ENCODE measurements at regions not wholly inside any gene's neighbourhood (a gene's known extent, or its start where the extent isn't known, plus 50 kb on each side); places are given as distances from the start of the nearest gene placed in this dataset.

- ATAC-seq, result no peak
Measured at GRCh38 chr10:104505521-104506042, 135.5 kb upstream of the SORCS3 start.

GRCh38 chr10:104509981-104510380 is 131.1 kb upstream of the SORCS3 start:
- H3K27me3 Mint-ChIP-seq, result peaks cover 61% of the 10 kb centered on the region
- H3K4me1 Mint-ChIP-seq, result no peaks in the 10 kb centered on the region
- ATAC-seq, result no peak
- no peak overlapping the region for H3K4me3 Mint-ChIP-seq
- no peak overlapping the region for H3K27ac Mint-ChIP-seq
- no peak for DNase-seq
- H3K9me3 Mint-ChIP-seq, result no peaks in the 10 kb centered on the region

More at GRCh38 chr10:104505521-104506042, 135.5 kb upstream of the SORCS3 start:
- H3K27me3 Mint-ChIP-seq, result peaks cover 59% of the 10 kb centered on the region
- no peak overlapping the region for H3K4me3 Mint-ChIP-seq
- H3K4me1 Mint-ChIP-seq, result no peaks in the 10 kb centered on the region
- DNase-seq, result no peak
- no peaks in the 10 kb centered on the region for H3K9me3 Mint-ChIP-seq
- no peak overlapping the region for H3K27ac Mint-ChIP-seq

GRCh38 chr10:104510644-104511043 is 130.4 kb upstream of the SORCS3 start:
- H3K4me3 Mint-ChIP-seq, result no peak overlapping the region
- ATAC-seq, result no peak

DNA sequence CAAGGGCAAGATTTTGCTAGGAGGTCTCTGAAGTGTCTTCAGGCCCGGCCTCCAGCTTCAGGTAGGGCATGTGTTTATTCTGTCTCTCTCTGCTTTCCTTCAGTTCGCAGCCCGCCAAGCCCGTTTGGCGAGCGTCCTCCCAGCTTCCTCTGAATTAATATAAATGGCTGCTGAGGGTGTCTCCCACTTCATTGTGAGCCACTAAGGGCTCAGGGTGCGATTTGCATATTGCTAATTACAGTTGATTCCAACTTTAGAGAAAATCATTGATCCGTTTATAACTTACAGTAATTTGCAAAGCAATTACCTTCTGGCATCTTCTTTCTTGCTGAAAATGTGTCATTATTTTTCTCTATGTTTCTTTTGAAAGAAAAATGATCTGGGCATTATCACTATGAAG is 128.3 kb upstream of the SORCS3 start:
- H3K4me3 Mint-ChIP-seq, result no peak overlapping the region
- H3K9me3 Mint-ChIP-seq, result no peaks in the 10 kb centered on the region
- H3K27me3 Mint-ChIP-seq, result peaks cover 60% of the 10 kb centered on the region
- DNase-seq, result no peak
- H3K27ac Mint-ChIP-seq, result no peak overlapping the region
- no peaks in the 10 kb centered on the region for H3K4me1 Mint-ChIP-seq
- ATAC-seq, result no peak

More at GRCh38 chr10:104510644-104511043, 130.4 kb upstream of the SORCS3 start:
- DNase-seq, result no peak
- Mint-ChIP-seq H3K27me3 (peaks cover 61% of the 10 kb centered on the region), H3K9me3 (no peaks in the 10 kb centered on the region), H3K4me1 (no peaks in the 10 kb centered on the region), H3K27ac (no peak overlapping the region)

GRCh38 chr10:104515678-104516199 is 125.4 kb upstream of the SORCS3 start:
- H3K27ac Mint-ChIP-seq, result no peak overlapping the region
- H3K4me1 Mint-ChIP-seq, result no peaks in the 10 kb centered on the region
- DNase-seq, result no peak
- peaks cover 36% of the 10 kb centered on the region for H3K27me3 Mint-ChIP-seq
- no peak overlapping the region for H3K4me3 Mint-ChIP-seq
- ATAC-seq, result no peak
- H3K9me3 Mint-ChIP-seq, result no peaks in the 10 kb centered on the region

GRCh38 chr10:104516986-104517385 is 124.1 kb upstream of the SORCS3 start:
- Mint-ChIP-seq H3K9me3 (no peaks in the 10 kb centered on the region), H3K27me3 (peaks cover 34% of the 10 kb centered on the region), H3K27ac (no peak overlapping the region), H3K4me1 (no peaks in the 10 kb centered on the region), H3K4me3 (no peak overlapping the region)
- DNase-seq, result no peak
- no peak for ATAC-seq

GRCh38 chr10:104517946-104518345 is 123.1 kb upstream of the SORCS3 start:
- ATAC-seq (no peak), DNase-seq (no peak)
- Mint-ChIP-seq H3K27ac (no peak overlapping the region), H3K9me3 (no peaks in the 10 kb centered on the region), H3K4me1 (no peaks in the 10 kb centered on the region), H3K4me3 (no peak overlapping the region), H3K27me3 (peaks cover 31% of the 10 kb centered on the region)

GRCh38 chr10:104518891-104519290 is 122.2 kb upstream of the SORCS3 start:
- no peak for ATAC-seq
- peaks cover 24% of the 10 kb centered on the region for H3K27me3 Mint-ChIP-seq

GRCh38 chr10:104520653-104521052 is 120.4 kb upstream of the SORCS3 start:
- DNase-seq (no peak), ATAC-seq (no peak)
- Mint-ChIP-seq H3K4me1 (no peaks in the 10 kb centered on the region), H3K9me3 (no peaks in the 10 kb centered on the region), H3K4me3 (no peak overlapping the region), H3K27me3 (peaks cover 18% of the 10 kb centered on the region), H3K27ac (no peak overlapping the region)

More at GRCh38 chr10:104518891-104519290, 122.2 kb upstream of the SORCS3 start:
- Mint-ChIP-seq H3K4me1 (no peaks in the 10 kb centered on the region), H3K9me3 (no peaks in the 10 kb centered on the region), H3K27ac (no peak overlapping the region), H3K4me3 (no peak overlapping the region)
- no peak for DNase-seq

- Mint-ChIP-seq H3K27ac (no peak overlapping the region), H3K4me3 (no peak overlapping the region), H3K4me1 (no peaks in the 10 kb centered on the region), H3K27me3 (peaks cover 8% of the 10 kb centered on the region), H3K9me3 (no peaks in the 10 kb centered on the region)
- DNase-seq, result no peak
- no peak for ATAC-seq
Measured at GRCh38 chr10:104521901-104522694, 119.0 kb upstream of the SORCS3 start.

DNA sequence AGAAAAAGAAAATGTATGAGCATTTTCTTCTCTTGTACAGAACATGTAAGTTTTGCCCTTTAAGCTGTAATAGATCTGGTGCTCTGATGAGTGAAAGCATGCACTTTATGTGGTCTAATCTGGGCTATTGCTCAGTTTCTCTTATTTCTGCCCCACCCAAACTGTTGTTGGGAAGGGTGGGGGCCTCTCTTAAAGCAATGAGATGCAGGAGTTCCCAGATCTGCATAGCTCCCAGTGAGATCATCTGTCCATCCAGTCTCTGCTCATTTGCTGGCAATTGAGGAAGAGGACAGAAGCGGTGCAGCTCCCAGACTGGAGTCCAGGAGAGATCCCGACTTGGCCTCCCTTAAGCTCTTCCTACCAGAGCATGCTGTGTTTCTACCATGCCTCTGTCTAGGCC is 114.9 kb upstream of the SORCS3 start:
- H3K9me3 Mint-ChIP-seq, result no peaks in the 10 kb centered on the region
- H3K4me3 Mint-ChIP-seq, result no peak overlapping the region
- no peak for DNase-seq
- H3K27me3 Mint-ChIP-seq, result peaks cover 8% of the 10 kb centered on the region
- H3K4me1 Mint-ChIP-seq, result no peaks in the 10 kb centered on the region
- ATAC-seq, result no peak
- H3K27ac Mint-ChIP-seq, result no peak overlapping the region

DNA sequence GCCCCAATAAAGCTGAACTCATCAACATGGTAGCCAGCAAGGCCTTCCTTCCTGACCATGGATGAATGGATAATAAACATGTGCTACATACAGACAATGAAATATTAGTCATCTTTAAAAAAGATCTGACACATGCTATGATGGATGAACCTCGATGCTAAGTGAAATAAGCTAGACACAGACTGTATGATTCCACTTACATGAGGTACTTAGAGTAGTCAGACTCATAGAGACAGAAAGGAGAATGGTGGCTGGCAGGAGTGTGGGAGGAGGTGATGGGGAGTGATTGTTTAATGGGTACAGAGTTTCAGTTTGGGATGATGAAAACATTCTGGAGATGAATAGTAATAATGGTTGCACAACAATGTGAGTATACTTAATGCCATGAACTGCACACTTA is 114.1 kb upstream of the SORCS3 start:
- Mint-ChIP-seq H3K4me1 (no peaks in the 10 kb centered on the region), H3K9me3 (no peaks in the 10 kb centered on the region), H3K4me3 (no peak overlapping the region), H3K27ac (no peak overlapping the region), H3K27me3 (peaks cover 3% of the 10 kb centered on the region)
- no peak for DNase-seq
- ATAC-seq, result no peak

DNA sequence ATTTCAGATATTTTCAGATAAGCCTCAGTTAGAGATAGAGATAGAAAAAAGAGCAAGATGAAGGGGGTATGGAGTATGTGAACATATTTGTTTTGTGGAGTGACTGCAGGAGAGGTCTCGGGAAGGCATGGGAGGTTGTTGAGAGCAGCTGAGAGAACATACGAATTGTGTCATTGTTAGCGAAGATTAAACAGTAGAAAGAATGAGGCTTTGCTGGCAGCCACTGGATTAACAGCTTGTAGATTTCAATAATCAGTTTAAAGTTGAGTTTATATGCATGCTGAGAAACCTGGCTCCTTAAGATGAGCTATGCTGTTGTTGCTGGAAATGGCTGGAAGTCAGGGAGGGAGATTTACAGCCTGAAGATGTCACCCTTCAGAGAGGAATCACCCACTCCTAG is 100.9 kb upstream of the SORCS3 start:
- Mint-ChIP-seq H3K4me1 (no peaks in the 10 kb centered on the region), H3K27me3 (peaks cover 30% of the 10 kb centered on the region), H3K9me3 (no peaks in the 10 kb centered on the region), H3K27ac (no peak overlapping the region), H3K4me3 (no peak overlapping the region)
- ATAC-seq (no peak), DNase-seq (no peak)

- peaks cover 22% of the 10 kb centered on the region for H3K27me3 Mint-ChIP-seq
- H3K4me1 Mint-ChIP-seq, result no peaks in the 10 kb centered on the region
- no peak for ATAC-seq
- H3K4me3 Mint-ChIP-seq, result no peak overlapping the region
- no peak overlapping the region for H3K27ac Mint-ChIP-seq
- no peaks in the 10 kb centered on the region for H3K9me3 Mint-ChIP-seq
- no peak for DNase-seq
Measured at GRCh38 chr10:104541820-104542219, 99.3 kb upstream of the SORCS3 start.

DNA sequence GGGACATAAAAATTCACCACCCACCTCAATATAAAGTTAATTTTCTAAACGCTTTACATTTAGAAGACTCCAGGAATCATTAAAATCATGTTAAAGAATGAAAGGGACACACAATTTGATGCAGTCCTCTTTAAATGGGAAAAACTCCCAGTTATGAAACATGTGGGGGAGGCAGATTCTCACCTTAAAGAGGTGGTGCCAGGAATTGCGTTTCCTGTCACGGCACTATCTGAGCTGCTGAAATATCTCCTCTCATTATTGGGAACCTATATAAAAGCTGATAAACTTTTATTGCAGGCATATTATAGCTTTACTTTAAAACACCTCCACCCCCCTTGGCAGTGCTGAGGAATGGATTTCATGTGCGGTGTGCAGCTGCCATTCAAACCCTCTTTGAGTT is 94.8 kb upstream of the SORCS3 start:
- H3K4me3 Mint-ChIP-seq, result no peak overlapping the region
- ATAC-seq (no peak), DNase-seq (no peak)
- H3K27me3 Mint-ChIP-seq, result peaks cover 12% of the 10 kb centered on the region
- H3K9me3 Mint-ChIP-seq, result no peaks in the 10 kb centered on the region
- H3K27ac Mint-ChIP-seq, result no peak overlapping the region
- H3K4me1 Mint-ChIP-seq, result no peaks in the 10 kb centered on the region

GRCh38 chr10:104546756-104547155 is 94.3 kb upstream of the SORCS3 start:
- H3K27me3 Mint-ChIP-seq, result peaks cover 16% of the 10 kb centered on the region
- H3K4me1 Mint-ChIP-seq, result no peaks in the 10 kb centered on the region
- H3K4me3 Mint-ChIP-seq, result no peak overlapping the region
- DNase-seq (no peak), ATAC-seq (no peak)
- no peaks in the 10 kb centered on the region for H3K9me3 Mint-ChIP-seq
- H3K27ac Mint-ChIP-seq, result no peak overlapping the region

Data from stimulated activated naive CD8-positive, alpha-beta T cell treated with anti-CD3 and anti-CD28 coated beads, Interleukin-15, amount 100 ng/mL, for 72 hours (primary cell).